ENCODE measurements at regions not wholly inside any gene's neighbourhood (a gene's known extent, or its start where the extent isn't known, plus 50 kb on each side); places are given as distances from the start of the nearest gene placed in this dataset.
"Not testable (repeated sequence)": the region's sequence is repeated elsewhere in the genome, so short reads cannot be mapped to it uniquely, and the experiment has no call there.

DNA sequence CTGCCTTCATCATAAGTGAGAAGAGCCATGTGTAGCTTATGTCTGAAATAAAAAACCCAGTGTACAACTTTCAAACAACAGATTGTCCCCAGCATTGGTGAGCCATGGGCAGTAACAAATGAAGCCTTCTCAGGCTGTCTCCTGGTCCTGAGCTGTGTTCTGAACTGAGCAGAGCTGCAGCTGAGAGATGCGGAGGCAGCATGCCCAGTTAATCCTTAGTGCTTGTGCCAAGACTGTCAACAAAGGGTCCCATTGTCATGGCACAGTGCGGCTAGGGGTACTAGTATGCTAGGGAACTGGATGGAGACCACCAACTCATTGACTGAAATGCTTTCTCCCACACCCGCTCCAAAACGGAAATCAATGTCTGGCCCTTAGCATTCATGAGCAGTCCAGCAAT is 154.3 kb downstream of the RMST start:
- no peak for DNase-seq

DNA sequence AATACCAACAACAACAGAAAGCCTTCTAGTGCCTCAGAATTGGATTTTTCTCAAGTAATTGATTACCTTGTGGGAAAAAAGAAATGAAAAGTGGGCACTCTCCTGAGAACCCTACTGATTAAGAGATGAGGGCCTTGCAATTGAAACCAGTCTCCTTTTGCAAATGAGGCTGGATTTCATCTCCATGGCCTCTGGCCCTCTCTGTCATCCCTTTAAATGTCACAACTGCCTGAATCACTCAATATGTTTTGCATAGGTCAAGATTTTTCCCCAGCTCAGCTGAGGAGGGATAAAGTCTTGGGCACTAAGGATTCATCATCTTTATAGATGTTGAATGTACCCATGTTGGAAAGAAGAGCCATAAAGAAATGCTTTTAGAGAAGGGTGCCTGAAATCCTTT is 166.4 kb downstream of the RMST start:
- no peak for DNase-seq

DNA sequence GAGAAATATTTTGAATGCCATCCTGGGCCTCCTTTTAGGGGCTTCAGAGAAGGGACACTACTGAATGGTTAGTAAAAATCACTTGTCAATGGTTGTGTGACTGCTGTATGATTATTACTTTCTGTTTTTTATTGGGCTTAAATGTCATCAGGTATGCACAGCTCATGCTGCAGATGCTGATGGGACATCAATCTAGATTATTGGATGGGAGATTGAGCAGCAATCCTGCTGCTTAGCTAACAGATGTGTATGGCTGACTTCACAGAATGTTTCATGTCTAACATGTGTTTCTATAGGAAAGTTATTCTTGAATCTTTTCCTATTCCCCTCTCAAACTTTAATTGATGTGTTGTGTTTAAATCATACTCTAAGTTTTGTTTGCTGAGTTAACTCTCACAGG is 166.8 kb downstream of the RMST start:
- no peak for DNase-seq

DNA sequence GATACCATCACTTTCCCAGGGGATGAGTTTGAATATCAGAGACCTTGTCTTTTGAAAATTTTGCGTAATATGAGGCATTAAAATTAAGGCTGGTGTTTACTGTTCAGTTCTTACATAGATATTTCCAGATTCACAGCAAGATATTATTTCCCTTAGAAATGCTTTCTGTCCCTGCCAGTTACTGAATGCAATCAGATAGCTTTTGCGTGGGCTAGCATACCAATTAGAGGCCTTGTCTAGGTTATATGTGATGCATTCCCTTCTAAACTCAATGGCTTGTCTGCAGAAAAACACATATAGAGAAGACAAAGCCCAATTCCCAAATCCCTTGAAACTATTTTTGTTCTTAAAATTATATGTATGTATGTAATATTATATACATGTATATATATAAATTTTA is 167.8 kb downstream of the RMST start:
- no peak for DNase-seq

DNA sequence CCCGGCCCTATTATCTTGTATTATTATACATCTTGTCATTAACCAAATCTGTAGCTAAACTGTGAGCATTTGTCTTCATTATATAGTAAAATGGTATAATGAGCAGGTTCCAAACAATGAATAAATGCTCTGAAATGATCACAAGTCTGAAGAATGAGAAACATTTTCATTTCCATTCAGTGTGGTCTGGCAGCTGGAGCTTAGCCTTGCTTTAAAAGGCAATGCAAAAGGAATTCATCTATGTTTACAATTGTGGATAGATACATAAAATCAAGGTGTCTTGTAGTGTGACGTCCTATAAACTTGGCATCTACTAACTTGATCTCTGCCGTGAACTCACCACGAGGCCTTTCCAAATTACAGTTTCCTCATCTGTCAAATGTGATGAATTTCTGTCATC is 168.3 kb downstream of the RMST start:
- DNase-seq: no peak

DNA sequence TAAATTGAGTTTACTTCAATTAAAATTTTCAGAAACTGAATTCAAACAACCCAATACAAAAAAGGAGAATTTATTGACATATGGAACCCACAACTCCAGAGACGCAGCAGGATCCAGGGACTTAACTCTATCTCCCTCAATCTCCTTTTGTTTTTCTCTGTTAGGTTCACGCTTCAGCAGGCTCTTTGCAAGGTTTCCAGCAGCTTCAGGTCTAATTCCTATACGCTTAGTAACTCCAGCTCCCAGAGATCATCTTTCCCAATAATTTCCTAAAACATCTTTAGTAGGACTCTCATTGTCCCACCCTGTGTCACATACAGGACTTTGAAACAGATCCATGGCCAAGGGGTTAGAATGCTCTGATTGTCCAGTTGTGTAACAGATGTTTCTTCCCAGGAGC is 175.2 kb downstream of the RMST start:
- no peak for DNase-seq

DNA sequence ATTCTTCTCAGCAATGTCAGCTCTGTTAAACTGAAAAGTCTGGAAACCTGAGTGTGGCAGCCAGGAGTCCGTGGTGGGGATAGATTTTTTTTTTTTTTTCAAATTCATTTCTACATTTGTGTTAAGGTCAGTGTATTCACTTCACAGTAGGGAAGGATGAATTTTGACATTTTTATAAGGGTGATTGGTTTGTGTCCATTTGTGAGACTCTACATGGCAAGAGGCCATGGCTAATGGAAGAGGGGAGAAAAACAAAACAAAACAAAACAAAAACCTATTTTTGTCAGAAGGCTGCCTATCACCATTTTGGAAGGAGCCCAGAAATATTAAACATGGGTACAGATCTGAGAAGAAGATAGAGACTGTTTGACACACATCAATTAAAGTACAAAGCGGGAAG is 176.1 kb downstream of the RMST start:
- DNase-seq: no peak

DNA sequence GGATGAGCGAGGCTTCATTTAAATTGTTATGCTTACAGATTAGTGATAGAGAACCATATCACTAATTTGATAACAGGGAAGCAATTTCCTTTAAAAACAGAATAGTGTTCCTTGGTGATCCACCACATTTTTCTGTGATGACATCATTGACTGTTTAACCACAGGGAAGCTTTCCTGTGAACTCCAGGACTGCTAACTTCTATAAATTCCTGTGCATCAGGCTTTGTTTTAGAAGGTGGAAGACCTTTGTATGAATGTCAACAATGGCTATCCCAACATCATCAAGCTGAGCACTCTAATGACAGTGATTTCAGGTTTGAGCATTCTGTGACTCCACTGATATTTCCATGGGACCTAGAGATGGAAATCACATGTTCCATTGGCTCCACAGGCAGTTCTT is 177.1 kb downstream of the RMST start:
- DNase-seq: no peak

DNA sequence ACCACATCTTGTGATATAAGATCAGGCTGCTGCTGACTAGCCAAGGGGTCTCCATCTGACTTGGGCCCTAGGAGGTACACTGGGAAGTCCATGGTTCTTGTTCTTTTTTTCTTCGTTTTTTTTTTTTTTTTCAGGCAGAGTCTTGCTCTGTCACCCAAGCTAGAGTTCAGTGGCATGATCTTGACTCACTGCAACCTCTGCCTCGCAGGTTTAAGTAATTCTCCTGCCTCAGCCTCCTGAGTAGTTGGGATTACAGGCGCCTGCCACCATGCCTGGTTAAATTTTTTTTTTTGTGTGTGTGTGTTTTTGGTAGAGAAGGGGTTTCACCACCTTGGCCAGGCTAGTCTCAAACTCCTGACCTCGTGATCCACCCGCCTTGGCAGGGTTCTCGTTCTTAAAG is 178.2 kb downstream of the RMST start:
- no peak for DNase-seq

DNA sequence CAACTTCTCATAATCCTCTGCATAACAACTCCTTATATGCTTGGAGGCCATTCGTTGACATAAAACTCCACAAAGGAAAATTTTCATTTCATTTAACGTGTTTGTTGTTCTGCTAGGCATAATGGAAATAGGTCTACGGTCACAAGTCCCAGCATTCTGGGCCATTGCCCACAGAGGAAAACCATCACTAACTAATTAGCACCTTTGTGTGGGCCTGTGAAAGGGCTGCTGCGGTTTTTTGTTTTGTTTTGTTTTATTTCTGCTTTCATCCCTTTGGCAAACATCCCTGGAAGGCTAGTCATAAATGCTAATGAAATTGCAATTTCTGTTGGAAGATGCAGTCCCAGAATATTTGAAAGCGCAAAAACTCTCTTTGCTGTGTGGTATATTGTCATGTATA is 180.3 kb downstream of the RMST start:
- DNase-seq: no peak

DNA sequence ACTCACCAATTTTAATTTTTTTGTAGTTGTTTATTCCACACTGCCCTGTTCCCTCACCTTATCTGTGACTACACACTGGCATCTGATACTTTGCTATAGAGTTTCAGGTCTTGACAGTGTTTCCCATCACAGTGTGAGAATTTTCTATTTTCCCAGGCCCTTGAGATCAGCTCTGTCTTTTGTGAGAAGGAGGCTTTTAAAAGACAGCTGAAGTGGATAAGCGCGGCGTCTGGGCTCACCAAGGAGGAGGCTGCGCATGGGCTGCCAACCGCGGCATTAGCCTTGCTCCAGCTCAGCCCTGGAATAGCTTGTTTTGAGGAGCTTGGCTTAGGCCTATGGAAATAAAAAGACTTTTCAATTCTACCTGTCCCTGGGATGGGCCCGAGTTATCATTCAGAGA is 181.3 kb downstream of the RMST start:
- DNase-seq: no peak

DNA sequence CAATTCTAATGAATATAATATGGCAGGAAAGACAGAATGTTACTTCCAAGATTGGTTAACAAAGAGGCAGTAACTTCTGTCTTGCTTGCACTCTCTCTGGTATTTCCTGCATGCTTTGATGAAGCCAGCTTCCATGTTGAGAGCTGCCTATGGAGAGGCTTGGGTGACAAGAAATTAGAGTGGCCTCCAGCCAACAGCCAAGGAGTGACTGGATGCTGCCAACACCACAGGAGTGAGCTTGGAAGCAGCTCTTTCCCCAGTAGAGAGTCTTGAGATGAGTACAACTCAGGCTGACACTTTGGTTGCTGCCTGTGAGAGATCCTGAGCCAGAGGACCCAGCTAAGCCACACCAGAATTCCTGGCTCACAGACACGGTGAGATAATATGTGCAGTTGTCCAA is 183.1 kb downstream of the RMST start:
- no peak for DNase-seq

DNA sequence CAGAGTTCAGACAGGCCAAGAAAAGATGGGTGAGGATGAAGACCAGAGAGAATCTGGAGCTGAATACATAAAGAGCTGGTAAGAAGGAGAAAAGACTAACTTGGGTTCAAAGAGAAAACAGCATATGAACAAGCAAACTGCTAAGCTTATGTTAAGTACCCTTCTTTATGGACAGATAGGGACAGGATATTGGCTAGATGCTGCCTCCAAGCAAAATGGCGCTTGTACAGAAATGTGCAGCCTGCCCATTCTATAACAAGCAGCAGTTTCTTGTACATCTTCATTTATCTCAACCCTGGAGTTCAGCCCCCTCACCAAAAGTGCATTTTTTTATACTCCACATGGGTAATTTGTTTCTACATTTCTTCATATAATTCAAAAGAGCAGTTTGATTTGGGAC is 184.5 kb downstream of the RMST start:
- no peak for DNase-seq

DNA sequence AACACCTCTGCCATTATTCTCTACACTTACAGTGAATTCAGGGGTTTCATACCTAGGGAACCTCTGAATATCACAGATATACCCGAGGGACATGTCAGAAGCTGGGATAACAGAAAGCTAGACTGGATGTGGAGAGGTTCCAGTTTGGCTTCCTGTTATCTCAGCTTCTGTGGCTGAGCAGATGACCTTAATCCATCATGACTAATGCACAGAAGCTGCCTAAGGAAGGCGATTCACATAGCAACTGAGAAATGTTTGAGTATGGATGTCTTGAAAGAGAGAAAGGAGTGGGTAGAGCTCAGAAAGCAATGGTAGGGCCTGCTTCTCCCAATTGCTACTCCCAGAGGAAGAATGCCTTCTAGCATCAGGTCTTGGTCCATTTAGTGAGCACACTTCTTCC is 187.6 kb downstream of the RMST start:
- no peak for DNase-seq

DNA sequence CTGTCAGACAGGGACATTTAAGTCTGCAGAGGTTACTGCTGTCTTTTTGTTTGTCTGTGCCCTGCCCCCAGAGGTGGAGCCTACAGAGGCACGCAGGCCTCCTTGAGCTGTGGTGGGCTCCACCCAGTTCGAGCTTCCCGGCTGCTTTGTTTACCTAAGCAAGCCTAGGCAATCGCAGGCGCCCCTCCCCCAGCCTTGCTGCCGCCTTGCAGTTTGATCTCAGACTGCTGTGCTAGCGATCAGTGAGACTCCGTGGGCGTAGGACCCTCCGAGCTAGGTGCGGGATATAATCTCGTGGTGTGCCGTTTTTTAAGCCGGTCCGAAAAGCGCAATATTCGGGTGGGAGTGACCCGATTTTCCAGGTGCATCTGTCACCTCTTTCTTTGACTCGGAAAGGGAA is 193.9 kb downstream of the RMST start:
- DNase-seq: not testable (repeated sequence)

DNA sequence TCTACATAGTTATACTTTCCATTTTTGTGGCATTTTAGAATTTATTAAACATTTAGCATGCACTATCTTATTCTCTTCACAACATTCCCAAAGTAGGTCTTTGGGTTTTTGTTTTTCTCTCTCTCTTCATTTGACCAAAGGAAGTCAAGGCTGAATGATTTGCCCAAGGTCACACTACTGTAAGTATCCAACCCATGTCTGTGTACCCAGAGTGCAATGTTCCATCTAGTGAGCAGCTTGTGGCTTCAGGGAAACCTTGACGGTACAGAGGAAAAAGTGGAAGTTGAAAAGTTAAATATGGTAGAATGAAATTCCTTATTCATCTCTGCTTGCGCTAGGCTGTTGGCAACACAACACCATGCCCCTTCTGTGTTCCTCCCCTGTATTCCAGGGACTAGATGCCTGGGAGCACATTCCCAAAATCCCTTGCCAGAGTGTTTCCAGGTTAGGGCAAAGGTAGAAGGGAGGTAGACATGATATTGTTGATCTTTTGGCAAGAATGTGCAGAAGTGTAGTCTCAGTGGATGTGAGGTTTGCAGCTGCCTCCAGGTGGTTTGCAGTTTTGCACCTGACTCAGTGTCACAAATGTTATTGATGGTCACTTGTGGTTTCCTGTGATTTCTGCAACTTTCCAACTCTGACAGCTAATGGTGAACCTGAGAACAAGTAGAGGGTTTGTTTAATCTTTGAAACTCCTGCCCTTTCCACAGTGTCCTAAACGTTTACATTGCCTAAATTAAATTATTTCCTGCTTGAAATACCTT is 196.7 kb downstream of the RMST start:
- no peak for DNase-seq

DNA sequence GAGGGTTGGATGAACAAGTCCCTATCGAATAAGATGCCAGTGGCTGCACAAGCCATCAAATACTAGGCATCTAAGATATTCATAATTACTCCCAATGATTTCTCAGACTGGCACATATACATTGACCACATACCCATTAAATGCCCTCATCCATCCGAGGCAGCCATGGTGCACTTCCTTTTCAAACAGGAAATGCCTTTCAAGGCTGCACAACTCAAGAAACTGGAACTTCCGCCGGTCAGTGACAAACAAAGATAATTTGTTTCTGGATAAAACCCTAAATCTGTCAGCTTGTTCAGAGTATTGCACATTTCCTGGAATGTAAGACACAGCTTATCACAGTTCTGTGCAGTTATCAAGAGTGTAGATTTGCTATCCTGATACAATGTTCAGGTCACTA is 203.7 kb downstream of the RMST start:
- no peak for DNase-seq

DNA sequence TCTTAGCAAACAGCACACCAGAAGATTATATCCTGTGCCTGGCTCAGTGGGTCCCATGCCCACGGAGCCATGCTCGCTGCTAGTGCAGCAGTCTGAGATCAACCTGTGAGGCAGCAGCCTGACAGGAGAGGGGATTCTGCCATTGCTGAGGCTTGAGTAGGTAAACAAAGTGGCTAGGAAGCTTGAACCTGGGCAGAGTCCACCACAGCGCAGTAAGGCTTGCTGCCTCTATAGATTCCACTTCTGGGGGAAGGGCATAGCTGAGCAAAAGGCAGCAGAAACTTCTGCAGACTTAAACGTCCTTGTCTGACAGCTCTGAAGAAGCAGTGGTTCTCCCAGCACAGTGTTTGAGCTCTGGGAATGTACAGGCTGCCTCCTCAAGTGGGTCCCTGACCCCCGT is 210.3 kb downstream of the RMST start:
- no peak for DNase-seq

DNA sequence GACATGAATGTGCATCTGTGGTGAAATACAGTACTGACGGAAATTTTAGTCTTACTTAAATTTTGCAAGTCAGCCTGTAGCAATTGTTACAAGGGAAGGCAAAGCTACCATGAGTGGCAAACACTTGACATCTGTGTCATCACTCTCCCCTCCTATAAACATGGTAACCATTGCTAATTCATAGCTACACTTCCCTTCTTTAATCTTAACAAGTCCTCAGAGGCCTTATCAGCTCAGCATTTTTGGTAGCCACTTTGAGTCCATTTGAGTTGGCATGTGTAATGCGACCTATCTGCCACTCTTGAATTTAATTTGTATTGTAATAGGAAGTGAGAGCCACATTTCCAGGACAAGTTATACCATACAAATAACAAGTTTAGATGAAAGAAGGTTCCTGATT is 218.1 kb downstream of the RMST start:
- no peak for DNase-seq

DNA sequence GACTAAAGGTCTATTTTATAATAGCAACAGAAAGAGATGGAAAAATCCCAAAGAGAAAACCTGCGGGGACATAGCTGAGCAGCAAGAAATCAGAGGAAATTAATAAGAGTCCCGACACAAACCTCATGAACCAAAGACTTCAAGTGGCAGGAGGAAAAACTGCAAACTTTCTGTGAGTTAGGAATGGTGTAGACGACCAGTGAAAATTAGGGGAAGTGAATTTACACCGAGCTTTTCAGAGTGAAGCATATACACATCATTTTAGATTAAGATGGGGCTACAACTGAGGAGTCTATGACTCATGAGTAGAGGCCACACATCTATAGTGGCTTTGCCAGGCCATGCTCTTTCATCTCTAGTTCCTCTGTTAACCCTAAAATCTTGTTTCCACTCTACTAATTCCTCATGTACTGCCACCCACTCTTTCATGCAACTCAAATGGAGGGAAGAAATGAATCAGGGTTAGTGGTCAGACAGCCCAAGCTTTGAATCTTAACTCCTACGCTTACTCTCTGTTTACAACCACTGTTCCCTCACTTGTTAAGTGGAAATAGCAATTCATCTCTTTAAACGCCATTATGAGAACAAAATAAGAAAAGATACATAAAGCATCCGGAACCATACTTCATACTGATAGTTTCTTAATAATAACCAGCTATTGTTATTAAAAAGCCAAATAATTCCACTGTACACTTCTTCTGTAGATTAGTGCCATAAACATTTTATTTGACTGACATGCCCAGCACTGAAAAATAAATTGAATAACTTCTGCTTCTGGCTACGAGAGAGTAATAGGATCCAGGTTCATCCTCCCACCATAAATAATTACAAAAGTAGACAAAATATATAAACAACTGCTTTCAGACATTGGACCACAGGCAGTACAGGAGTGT is 219.3 kb downstream of the RMST start:
- DNase-seq: no peak

DNA sequence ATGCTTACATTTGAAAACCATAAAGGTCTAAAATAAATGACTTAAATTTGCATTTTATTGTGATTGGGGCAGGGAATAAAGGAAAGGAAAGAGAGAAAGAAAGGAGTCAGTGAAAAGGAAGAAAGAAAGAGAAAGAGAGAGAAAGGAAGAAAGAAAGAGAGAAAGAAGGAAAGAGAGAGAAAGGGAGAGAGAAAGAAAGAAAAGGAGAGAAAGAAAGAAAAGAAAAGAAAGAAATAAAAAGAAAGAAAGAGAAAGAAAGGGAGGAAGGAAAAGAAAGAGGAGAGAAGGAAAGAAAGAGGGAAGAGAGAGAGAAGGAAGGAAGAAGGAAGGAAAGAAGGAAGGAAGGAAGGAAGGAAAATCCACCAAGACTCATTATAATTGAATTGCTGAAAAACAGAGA is 222.8 kb downstream of the RMST start:
- DNase-seq: no peak

DNA sequence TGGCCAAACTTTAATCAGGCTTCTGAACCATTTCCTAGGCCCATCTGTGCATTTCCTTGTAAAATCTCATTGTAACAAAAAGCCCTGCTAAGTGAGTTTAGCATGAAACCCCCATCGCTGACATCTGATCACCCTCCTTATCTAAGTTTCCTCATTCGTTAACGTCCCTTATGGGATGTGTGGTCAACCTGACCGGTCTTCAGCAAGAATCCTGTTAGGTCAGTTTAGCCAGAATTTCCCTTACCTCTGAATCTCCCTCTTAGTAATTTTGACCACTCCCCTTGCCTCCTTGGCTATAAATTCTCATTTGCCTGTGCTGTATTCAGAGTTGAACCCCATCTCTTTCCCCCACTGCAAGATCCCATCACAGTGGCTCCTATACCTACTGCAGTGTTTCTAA is 239.3 kb downstream of the RMST start:
- no peak for DNase-seq

DNA sequence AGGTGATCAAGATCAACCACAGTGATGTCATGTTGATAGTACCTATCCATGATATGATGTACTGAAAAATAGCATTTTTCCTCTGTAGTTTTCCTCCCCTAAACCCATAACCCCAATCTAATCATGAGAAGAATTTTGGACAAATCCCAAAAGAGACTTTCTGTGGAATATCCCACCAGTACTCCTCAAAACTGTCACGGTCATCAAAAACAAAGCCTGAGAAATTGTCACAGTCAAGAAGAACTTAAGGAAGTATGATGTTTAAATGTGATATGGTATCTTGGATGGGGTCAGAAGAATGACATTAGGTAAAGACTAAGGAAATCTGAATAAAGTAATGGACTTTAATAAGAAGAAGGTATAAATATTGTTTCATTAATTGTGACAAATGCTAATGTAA is 248.8 kb downstream of the RMST start:
- DNase-seq: no peak

DNA sequence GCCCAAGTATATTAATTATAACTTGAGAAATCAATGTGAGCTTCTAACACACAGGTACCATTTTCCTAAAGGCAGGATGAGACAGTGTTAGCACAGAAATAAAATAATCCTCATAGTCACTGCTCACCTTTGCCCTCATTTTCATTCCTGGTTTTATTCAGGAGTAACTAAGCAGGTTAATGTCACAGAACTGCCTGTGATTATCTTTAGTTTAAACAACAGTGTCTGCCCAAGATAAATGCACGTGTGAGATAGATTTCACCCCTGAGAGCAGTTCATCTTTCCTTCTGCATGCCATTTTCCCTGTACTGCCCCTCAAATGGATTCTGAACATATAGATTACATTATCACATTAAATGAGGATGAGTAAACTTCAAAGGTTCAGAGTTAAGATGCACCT is 250.7 kb downstream of the RMST start:
- no peak for DNase-seq

DNA sequence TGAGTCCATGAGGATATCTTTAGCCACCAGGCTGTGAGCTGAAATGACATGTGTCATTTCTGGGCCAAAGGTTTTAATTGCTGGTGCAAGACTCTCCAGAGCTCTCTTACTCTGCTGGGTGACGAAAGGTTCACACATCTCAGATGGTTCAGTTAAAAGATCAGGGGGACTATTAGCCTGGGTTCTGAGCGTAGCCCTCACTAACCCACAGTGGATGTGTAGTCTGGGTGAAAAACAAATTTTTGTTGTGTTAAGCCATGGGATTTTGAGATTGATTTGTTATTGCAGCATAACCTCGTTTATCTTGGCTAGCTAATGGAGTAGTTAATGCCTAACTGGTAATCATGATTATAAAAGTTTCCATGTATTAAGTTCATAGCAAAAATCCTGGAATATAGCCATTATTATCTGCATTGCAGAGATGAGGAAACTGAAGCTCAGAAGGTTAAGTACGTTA is 251.5 kb downstream of the RMST start:
- DNase-seq: no peak
